HG03571 (cell line): ENCODE measurements at regions not wholly inside any gene's neighbourhood (a gene's known extent, or its start where the extent isn't known, plus 50 kb on each side); places are given as distances from the start of the nearest gene placed in this dataset.

Experiments used
- ATAC-seq: cut with Tn5 transposase; IDR thresholded peaks from one replicate; pipeline ENCODE4 v1.9.1; 2021; ENCODE audit not compliant: unreplicated experiment

- no peak for ATAC-seq
Measured at GRCh38 chr1:79448426-79448825, 441.9 kb upstream of the ADGRL4 start.

- ATAC-seq: no peak
Measured at GRCh38 chr1:79441238-79441637, 434.7 kb upstream of the ADGRL4 start.

GRCh38 chr1:79437540-79437939, 431.0 kb upstream of the ADGRL4 start:
- no peak for ATAC-seq

- ATAC-seq: no peak
Measured at GRCh38 chr1:79431340-79431739, 424.8 kb upstream of the ADGRL4 start.

- ATAC-seq: no peak
Measured at GRCh38 chr1:79430437-79430836, 423.9 kb upstream of the ADGRL4 start.

- no peak for ATAC-seq
Measured at GRCh38 chr1:79422726-79423125, 416.2 kb upstream of the ADGRL4 start.

GRCh38 chr1:79398501-79398900, 392.0 kb upstream of the ADGRL4 start:
- no peak for ATAC-seq

- ATAC-seq: no peak
Measured at GRCh38 chr1:79396901-79397300, 390.4 kb upstream of the ADGRL4 start.

GRCh38 chr1:79388694-79389361, 382.3 kb upstream of the ADGRL4 start:
- no peak for ATAC-seq

- ATAC-seq: no peak
Measured at GRCh38 chr1:79386730-79387129, 380.2 kb upstream of the ADGRL4 start.

- no peak for ATAC-seq
Measured at GRCh38 chr1:79380078-79380477, 373.5 kb upstream of the ADGRL4 start.

- no peak for ATAC-seq
Measured at GRCh38 chr1:79376106-79376505, 369.6 kb upstream of the ADGRL4 start.

- ATAC-seq: no peak
Measured at GRCh38 chr1:79375352-79375751, 368.8 kb upstream of the ADGRL4 start.

- ATAC-seq: no peak
Measured at GRCh38 chr1:79374397-79374796, 367.9 kb upstream of the ADGRL4 start.

GRCh38 chr1:79373481-79374125, 367.1 kb upstream of the ADGRL4 start:
- ATAC-seq: no peak

GRCh38 chr1:79371802-79372201, 365.3 kb upstream of the ADGRL4 start:
- no peak for ATAC-seq

- no peak for ATAC-seq
Measured at GRCh38 chr1:79369091-79369490, 362.6 kb upstream of the ADGRL4 start.

- no peak for ATAC-seq
Measured at GRCh38 chr1:79364896-79365295, 358.4 kb upstream of the ADGRL4 start.

GRCh38 chr1:79363430-79363829, 356.9 kb upstream of the ADGRL4 start:
- no peak for ATAC-seq

GRCh38 chr1:79362470-79362869, 355.9 kb upstream of the ADGRL4 start:
- no peak for ATAC-seq

- ATAC-seq: no peak
Measured at GRCh38 chr1:79355090-79355489, 348.6 kb upstream of the ADGRL4 start.

- no peak for ATAC-seq
Measured at GRCh38 chr1:79353224-79353623, 346.7 kb upstream of the ADGRL4 start.

- no peak for ATAC-seq
Measured at GRCh38 chr1:79326875-79327274, 320.3 kb upstream of the ADGRL4 start.
